ENCODE measurements at regions not wholly inside any gene's neighbourhood (a gene's known extent, or its start where the extent isn't known, plus 50 kb on each side); places are given as distances from the start of the nearest gene placed in this dataset.

GRCh38 chr3:78268716-78269668 lies 1229.1 kb downstream of the ROBO2 start:
- no peak for DNase-seq
- in situ Hi-C loops (cut with MboI; ENCODE audit: low pct_ligation_motif_present in 1 of 4, low pct_unique_long_range_greater_than_20kb in 1 of 4, low sequenced_read_pairs in 3 of 4) = no loop called here

GRCh38 chr3:78273326-78273725 lies 1233.4 kb downstream of the ROBO2 start:
- no peak for DNase-seq
- no peaks in the 10 kb centered on the region for H3K4me1 ChIP-seq
- H3K27me3 ChIP-seq = no peaks in the 10 kb centered on the region
- in situ Hi-C loops (cut with MboI; ENCODE audit: low pct_ligation_motif_present in 1 of 4, low pct_unique_long_range_greater_than_20kb in 1 of 4, low sequenced_read_pairs in 3 of 4) = no loop called here
- H3K4me3 ChIP-seq = no peak overlapping the region
- H3K36me3 ChIP-seq = no peaks in the 10 kb centered on the region
- H3K27ac ChIP-seq = no peak overlapping the region
- no peaks in the 10 kb centered on the region for H3K9me3 ChIP-seq
- WGBS, 2 donors (ENCODE audit: low coverage in 1 of 2) = 56 to 66% methylated on average over 2 to 4 of the region's 4 CpGs
- no peak for TF ChIP-seq POLR2AphosphoS5 (IDR thresholded peaks at IDR 0.05)
- no peak for TF ChIP-seq EP300 (IDR thresholded peaks at IDR 0.05; ENCODE audit: low read depth)
- no peak for TF ChIP-seq POLR2A (IDR thresholded peaks at IDR 0.05)
- TF ChIP-seq CTCF (IDR thresholded peaks at IDR 0.05) = no peak
- intact Hi-C loops (cut with DNase I; ENCODE audit: low total_unique reads) = no loop called here

More at GRCh38 chr3:78268716-78269668, 1229.1 kb downstream of the ROBO2 start:
- 70 to 87% methylated on average over 2 to 5 of the region's 5 CpGs for WGBS, 2 donors (ENCODE audit: low coverage in 1 of 2)
- H3K4me1 ChIP-seq = no peaks in the 10 kb centered on the region
- no peaks in the 10 kb centered on the region for H3K9me3 ChIP-seq
- H3K27me3 ChIP-seq = no peaks in the 10 kb centered on the region
- no peak overlapping the region for H3K4me3 ChIP-seq
- no peaks in the 10 kb centered on the region for H3K36me3 ChIP-seq
- TF ChIP-seq EP300 (IDR thresholded peaks at IDR 0.05; ENCODE audit: low read depth) (no peak), POLR2A (IDR thresholded peaks at IDR 0.05) (no peak), POLR2AphosphoS5 (IDR thresholded peaks at IDR 0.05) (no peak), CTCF (IDR thresholded peaks at IDR 0.05) (no peak)
- H3K27ac ChIP-seq = no peak overlapping the region
- intact Hi-C loops (cut with DNase I; ENCODE audit: low total_unique reads) = no loop called here

DNA sequence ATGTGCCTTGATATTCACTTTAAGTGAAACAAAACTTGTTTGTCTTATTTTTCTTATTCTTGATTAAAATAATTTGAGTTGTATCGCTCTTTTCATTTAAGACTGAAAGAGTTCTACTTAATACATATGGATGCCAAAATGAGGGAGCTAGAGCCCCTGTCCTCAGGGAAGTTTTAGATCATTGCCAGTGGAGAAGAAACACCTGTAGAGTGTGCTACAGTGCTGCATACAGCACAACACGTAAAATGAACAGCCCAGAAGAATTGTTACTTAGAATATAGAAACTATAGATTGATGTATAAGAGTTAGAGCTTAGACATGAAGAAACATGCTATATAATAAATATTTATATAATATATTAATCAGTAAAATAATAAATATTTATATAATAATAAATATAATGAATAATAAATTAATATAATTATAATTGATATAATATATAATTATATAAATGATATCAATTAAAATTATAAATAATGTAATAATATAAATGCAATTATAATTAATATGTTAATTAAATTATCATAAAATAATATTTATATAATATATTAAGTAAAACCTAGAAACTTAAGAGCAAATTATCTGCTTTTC lies 1234.7 kb downstream of the ROBO2 start:
- TF ChIP-seq POLR2AphosphoS5 (IDR thresholded peaks at IDR 0.05) = no peak
- TF ChIP-seq CTCF (IDR thresholded peaks at IDR 0.05) = no peak
- no peak for TF ChIP-seq POLR2A (IDR thresholded peaks at IDR 0.05)
- no peak for TF ChIP-seq EP300 (IDR thresholded peaks at IDR 0.05; ENCODE audit: low read depth)
- in situ Hi-C loops (cut with MboI; ENCODE audit: low pct_ligation_motif_present in 1 of 4, low pct_unique_long_range_greater_than_20kb in 1 of 4, low sequenced_read_pairs in 3 of 4) (no loop called here), intact Hi-C loops (cut with DNase I; ENCODE audit: low total_unique reads) (no loop called here)
- H3K4me1 ChIP-seq = no peaks in the 10 kb centered on the region
- no peaks in the 10 kb centered on the region for H3K27me3 ChIP-seq
- H3K27ac ChIP-seq = no peak overlapping the region
- H3K36me3 ChIP-seq = no peaks in the 10 kb centered on the region
- WGBS, 2 donors (ENCODE audit: low coverage in 1 of 2) = 82 to 88% methylated on average over 2 of the region's 2 CpGs
- no peak for DNase-seq
- H3K9me3 ChIP-seq = no peaks in the 10 kb centered on the region
- H3K4me3 ChIP-seq = no peak overlapping the region

DNA sequence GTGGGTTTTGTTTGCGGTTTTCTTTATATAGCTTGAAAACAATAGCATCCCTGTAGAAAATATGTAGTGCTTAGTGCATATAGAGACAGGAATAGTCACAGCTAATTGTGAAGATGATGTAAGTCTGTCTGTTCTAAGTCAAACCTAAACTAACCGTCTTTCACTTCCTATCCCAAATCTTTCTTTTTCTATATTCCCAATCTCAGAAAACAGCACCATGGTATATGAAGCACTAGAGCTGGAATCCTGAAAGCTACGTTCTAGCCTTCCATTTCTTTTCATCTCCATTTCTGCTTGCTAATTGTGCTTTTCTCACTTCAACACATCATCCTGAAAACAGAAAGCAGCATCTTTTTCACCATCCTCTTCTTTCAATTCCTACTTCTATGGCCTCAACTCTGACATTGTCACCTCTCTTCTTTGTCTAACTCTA lies 1235.5 kb downstream of the ROBO2 start:
- no peaks in the 10 kb centered on the region for H3K36me3 ChIP-seq
- DNase-seq = no peak
- no peaks in the 10 kb centered on the region for H3K9me3 ChIP-seq
- H3K4me3 ChIP-seq = no peak overlapping the region
- no peak overlapping the region for H3K27ac ChIP-seq
- in situ Hi-C loops (cut with MboI; ENCODE audit: low pct_ligation_motif_present in 1 of 4, low pct_unique_long_range_greater_than_20kb in 1 of 4, low sequenced_read_pairs in 3 of 4) = no loop called here
- WGBS, 2 donors (ENCODE audit: low coverage in 1 of 2) = 77 to 79% methylated on average over 3 of the region's 3 CpGs
- intact Hi-C loops (cut with DNase I; ENCODE audit: low total_unique reads) = no loop called here
- no peaks in the 10 kb centered on the region for H3K4me1 ChIP-seq
- H3K27me3 ChIP-seq = no peaks in the 10 kb centered on the region
- TF ChIP-seq CTCF (IDR thresholded peaks at IDR 0.05) = no peak
- no peak for TF ChIP-seq EP300 (IDR thresholded peaks at IDR 0.05; ENCODE audit: low read depth)
- no peak for TF ChIP-seq POLR2A (IDR thresholded peaks at IDR 0.05)
- no peak for TF ChIP-seq POLR2AphosphoS5 (IDR thresholded peaks at IDR 0.05)

Data from transverse colon (tissue), 4 donors.